ENCODE measurements at regions not wholly inside any gene's neighbourhood (a gene's known extent, or its start where the extent isn't known, plus 50 kb on each side); places are given as distances from the start of the nearest gene placed in this dataset.

DNA sequence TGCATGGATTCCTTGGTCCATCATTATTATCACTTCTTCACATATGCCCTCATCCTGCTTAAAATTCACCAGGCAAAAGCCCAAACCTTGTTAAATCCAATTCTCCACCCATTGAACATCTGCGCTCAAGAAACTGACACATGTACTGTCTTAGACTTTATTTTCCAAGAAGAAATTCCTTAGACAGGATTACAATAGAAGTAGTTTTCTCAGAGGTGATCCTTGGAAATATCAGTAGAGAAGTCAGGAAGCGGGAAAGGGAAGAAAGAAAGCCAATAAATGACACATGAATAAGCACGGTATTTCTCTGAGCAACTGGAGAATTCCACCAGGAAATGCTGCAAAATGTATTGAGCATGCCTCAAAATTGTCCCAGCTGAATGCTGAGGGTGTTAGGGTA, 90.2 kb downstream of the FOXD1 start:
- TF ChIP-seq, protein P1, sequence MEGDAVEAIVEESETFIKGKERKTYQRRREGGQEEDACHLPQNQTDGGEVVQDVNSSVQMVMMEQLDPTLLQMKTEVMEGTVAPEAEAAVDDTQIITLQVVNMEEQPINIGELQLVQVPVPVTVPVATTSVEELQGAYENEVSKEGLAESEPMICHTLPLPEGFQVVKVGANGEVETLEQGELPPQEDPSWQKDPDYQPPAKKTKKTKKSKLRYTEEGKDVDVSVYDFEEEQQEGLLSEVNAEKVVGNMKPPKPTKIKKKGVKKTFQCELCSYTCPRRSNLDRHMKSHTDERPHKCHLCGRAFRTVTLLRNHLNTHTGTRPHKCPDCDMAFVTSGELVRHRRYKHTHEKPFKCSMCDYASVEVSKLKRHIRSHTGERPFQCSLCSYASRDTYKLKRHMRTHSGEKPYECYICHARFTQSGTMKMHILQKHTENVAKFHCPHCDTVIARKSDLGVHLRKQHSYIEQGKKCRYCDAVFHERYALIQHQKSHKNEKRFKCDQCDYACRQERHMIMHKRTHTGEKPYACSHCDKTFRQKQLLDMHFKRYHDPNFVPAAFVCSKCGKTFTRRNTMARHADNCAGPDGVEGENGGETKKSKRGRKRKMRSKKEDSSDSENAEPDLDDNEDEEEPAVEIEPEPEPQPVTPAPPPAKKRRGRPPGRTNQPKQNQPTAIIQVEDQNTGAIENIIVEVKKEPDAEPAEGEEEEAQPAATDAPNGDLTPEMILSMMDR (IDR thresholded peaks at IDR 0.05) = no peak
- H3K9me3 ChIP-seq = no peaks in the 10 kb centered on the region
- no peaks in the 10 kb centered on the region for H3K4me1 ChIP-seq (ENCODE audit: low read depth)
- intact Hi-C loops (cut with DNase I, micrococcal nuclease) = no loop called here
- DNase-seq (no peak), ATAC-seq (no peak)
- no peak overlapping the region for H3K4me3 ChIP-seq
- no peaks in the 10 kb centered on the region for H3K36me3 ChIP-seq (ENCODE audit: low read depth)

DNA sequence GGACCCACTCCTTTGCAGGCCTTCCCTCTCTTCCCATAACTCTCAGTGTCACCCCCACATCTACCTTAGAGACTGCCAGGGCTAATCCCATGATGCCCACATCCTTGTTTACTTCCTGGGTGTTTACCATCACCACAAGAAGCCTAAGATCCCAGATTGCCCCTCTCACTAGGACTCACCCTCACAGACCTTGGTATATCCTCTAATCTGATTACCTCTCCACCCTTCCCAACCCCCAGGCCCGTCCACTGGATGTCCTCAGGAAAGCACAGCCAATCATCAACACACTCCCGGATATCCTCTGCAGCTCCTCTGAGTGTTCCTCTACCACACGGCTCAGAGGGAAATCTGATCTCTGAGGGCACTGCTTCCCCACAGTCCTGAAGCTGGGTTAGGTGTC, 91.0 kb downstream of the FOXD1 start:
- intact Hi-C loops (cut with DNase I, micrococcal nuclease) = no loop called here
- no peaks in the 10 kb centered on the region for H3K36me3 ChIP-seq (ENCODE audit: low read depth)
- H3K9me3 ChIP-seq = no peaks in the 10 kb centered on the region
- no peak for DNase-seq
- no peaks in the 10 kb centered on the region for H3K4me1 ChIP-seq (ENCODE audit: low read depth)
- no peak overlapping the region for H3K4me3 ChIP-seq
- no peak for ATAC-seq
- TF ChIP-seq, protein P1 (IDR thresholded peaks at IDR 0.05) = no peak

DNA sequence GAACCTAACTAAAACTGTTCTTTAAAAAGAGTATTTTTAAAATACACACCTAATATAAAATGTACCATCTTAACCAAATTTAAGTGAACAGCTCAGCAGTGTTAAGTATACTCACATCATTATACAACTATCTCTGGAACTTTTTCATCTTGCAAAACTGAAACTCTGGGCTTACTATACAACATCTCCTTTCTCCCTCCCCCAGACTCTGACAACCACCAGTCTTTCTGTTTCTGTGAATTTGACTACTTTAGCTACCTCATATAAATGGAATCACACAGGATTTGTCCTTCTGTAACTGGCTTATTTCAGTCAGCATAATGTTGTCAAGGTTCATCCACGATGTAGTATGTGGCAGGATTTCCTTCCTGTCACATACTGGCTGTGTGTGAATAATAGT, 93.5 kb downstream of the FOXD1 start:
- Histone ChIP-seq H3K4me1 (ENCODE audit: low read depth) (no peaks in the 10 kb centered on the region), H3K9me3 (no peaks in the 10 kb centered on the region), H3K36me3 (ENCODE audit: low read depth) (no peaks in the 10 kb centered on the region), H3K4me3 (no peak overlapping the region)
- ATAC-seq (no peak), DNase-seq (no peak)
- TF ChIP-seq, protein P1 (IDR thresholded peaks at IDR 0.05) = no peak
- intact Hi-C loops (cut with DNase I, micrococcal nuclease) = no loop called here

DNA sequence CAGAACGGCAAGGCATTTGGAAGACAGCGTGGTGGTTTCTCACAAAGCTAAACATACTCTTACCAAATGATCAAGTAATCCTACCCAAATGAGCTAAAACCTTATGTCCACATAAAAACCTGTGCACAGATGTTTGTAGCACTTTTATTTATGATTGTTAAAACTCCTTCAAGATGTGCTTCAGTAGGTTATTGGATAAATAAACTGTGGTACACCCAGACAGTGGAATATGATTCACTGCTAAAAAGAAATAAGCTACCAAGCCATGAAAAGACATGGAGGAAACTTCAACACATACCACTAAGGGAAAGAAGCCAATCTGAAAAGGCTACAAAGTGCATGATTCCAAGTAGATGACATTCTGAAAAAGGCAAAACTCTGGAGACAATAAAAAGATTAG, 94.2 kb downstream of the FOXD1 start:
- no peaks in the 10 kb centered on the region for H3K9me3 ChIP-seq
- TF ChIP-seq, protein P1 (IDR thresholded peaks at IDR 0.05) = no peak
- intact Hi-C loops (cut with DNase I, micrococcal nuclease) = no loop called here

DNA sequence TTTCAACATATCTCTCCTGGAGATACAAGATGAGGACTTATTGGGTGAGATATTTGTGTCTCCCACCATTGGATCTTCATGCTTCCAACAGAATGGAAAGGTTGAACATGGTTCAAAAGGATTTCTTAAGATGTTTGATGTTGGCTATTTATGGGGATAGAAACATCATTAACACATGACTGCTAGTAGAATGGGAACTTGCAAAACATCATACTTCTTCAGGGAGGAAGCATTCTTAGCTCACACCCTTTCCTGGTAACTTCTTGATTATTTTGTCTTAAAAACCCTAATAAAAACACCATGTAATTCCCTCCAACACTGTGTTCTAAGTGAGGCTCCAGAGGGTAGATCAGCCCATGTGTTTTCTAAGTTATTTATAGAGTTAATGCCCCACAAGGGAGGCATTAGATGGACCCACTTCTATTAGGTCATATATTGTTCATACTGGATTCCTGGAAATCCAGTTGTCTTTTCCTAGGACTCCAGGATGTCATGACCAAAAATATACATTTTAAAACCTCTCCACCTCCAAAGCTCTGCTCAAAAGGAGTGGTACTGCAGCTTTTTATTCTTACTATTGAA, 95.8 kb downstream of the FOXD1 start:
- TF ChIP-seq, protein P1 (IDR thresholded peaks at IDR 0.05) = no peak
- intact Hi-C loops (cut with DNase I, micrococcal nuclease) = no loop called here
- no peak overlapping the region for H3K4me3 ChIP-seq
- DNase-seq (no peak), ATAC-seq (no peak)
- H3K36me3 ChIP-seq (ENCODE audit: low read depth) = no peaks in the 10 kb centered on the region
- no peaks in the 10 kb centered on the region for H3K4me1 ChIP-seq (ENCODE audit: low read depth)
- no peaks in the 10 kb centered on the region for H3K9me3 ChIP-seq

More for the DNA sequence above, 94.2 kb downstream of the FOXD1 start:
- H3K36me3 ChIP-seq (ENCODE audit: low read depth) = no peaks in the 10 kb centered on the region
- no peak for DNase-seq
- ATAC-seq = no peak
- H3K4me3 ChIP-seq = no peak overlapping the region
- H3K4me1 ChIP-seq (ENCODE audit: low read depth) = no peaks in the 10 kb centered on the region

DNA sequence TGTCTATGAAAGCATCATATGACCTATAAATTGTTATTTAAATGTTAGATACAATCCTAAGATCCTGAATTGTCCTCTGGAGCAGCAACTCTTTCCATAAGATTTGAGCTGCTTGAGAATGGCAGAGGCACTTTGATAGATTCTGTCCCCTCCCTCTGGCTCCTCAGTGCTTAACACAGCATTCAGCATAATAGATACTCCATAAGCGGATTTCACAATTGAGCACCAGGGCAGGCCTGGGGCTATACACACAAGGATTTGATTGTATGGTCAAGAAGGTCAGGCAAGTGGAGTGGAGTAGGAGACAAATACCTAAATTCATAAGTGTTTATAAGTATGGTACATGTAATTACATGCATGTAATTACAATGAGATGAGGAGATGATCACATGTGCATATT, 96.3 kb downstream of the FOXD1 start:
- no peaks in the 10 kb centered on the region for H3K4me1 ChIP-seq (ENCODE audit: low read depth)
- DNase-seq (no peak), ATAC-seq (no peak)
- no peaks in the 10 kb centered on the region for H3K36me3 ChIP-seq (ENCODE audit: low read depth)
- H3K9me3 ChIP-seq = no peaks in the 10 kb centered on the region
- intact Hi-C loops (cut with DNase I, micrococcal nuclease) = no loop called here
- H3K4me3 ChIP-seq = no peak overlapping the region
- TF ChIP-seq, protein P1 (IDR thresholded peaks at IDR 0.05) = no peak
